GM23338 (cell line): ENCODE measurements at regions not wholly inside any gene's neighbourhood (a gene's known extent, or its start where the extent isn't known, plus 50 kb on each side); places are given as distances from the start of the nearest gene placed in this dataset.

Experiments used
- REST ChIP-seq: IDR thresholded peaks from one replicate; pipeline ENCODE4 v1.6.1; 2018; ENCODE audit warnings: antibody characterized with exemption; ENCODE audit not compliant: unreplicated experiment
- TF ChIP-seq, protein P1 (sequence below), 2 experiments: fragments of 200-600 bp in 1 of 2; sonication (generic) in 1 of 2; conservative IDR thresholded peaks; 2 replicates each; pipeline versions ENCODE4 v1.5.1 to v1.6.1; 2016 to 2017; ENCODE audit warnings: antibody characterized with exemption in 2 of 2, low read depth in 2 of 2, mild to moderate bottlenecking in 2 of 2, moderate library complexity in 1 of 2

GRCh38 chr3:134704133-134704532, 53.3 kb upstream of the KY start:
- TF ChIP-seq, protein P1, sequence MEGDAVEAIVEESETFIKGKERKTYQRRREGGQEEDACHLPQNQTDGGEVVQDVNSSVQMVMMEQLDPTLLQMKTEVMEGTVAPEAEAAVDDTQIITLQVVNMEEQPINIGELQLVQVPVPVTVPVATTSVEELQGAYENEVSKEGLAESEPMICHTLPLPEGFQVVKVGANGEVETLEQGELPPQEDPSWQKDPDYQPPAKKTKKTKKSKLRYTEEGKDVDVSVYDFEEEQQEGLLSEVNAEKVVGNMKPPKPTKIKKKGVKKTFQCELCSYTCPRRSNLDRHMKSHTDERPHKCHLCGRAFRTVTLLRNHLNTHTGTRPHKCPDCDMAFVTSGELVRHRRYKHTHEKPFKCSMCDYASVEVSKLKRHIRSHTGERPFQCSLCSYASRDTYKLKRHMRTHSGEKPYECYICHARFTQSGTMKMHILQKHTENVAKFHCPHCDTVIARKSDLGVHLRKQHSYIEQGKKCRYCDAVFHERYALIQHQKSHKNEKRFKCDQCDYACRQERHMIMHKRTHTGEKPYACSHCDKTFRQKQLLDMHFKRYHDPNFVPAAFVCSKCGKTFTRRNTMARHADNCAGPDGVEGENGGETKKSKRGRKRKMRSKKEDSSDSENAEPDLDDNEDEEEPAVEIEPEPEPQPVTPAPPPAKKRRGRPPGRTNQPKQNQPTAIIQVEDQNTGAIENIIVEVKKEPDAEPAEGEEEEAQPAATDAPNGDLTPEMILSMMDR (conservative IDR thresholded peaks at IDR 0.05; ENCODE audit: low read depth in 2 of 2) = no peak
- TF ChIP-seq REST = no peak
